Thyroid gland (tissue), 4 donors: ENCODE measurements at regions not wholly inside any gene's neighbourhood (a gene's known extent, or its start where the extent isn't known, plus 50 kb on each side); places are given as distances from the start of the nearest gene placed in this dataset.

Experiments
- POLR2A ChIP-seq, 2 donors: fragments of 450-650 bp; IDR thresholded peaks; one replicate each; pipeline ENCODE4 v1.6.1; 2017; ENCODE audit warnings: antibody characterized with exemption in 2 of 2, mild to moderate bottlenecking in 2 of 2, moderate library complexity in 1 of 2
- TF ChIP-seq, protein P1 (sequence below), 6 experiments: fragments of 200-600 bp in 3 of 6; fragments of 450-650 bp in 3 of 6; sonication (generic) in 3 of 6; IDR thresholded peaks; one replicate each; pipeline ENCODE4 v1.5.1; 2016 to 2019; ENCODE audit warnings: antibody characterized with exemption in 6 of 6, mild to moderate bottlenecking in 2 of 6, inconsistent platforms in 1 of 6, moderate library complexity in 1 of 6

DNA sequence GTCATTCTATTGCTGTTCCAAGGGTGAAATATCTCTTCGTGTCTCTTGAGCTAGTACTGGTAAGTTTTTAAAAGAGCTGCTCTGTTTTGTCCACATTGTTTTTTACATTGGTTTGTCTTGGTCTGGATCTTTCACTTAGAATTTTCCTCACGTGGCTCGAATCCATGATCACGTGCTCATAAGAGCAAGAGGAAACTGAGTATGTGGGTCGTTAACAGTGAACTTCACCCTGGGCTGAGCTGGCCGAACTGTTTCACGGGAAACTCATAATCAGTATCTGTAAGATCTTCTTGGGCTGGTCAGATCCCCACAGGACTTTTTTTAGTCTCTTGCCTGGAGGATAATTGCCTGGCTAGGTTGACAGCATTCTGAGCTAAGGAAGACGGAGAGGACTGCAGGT lies 77.8 kb upstream of the HELT start:
- TF ChIP-seq, protein P1, sequence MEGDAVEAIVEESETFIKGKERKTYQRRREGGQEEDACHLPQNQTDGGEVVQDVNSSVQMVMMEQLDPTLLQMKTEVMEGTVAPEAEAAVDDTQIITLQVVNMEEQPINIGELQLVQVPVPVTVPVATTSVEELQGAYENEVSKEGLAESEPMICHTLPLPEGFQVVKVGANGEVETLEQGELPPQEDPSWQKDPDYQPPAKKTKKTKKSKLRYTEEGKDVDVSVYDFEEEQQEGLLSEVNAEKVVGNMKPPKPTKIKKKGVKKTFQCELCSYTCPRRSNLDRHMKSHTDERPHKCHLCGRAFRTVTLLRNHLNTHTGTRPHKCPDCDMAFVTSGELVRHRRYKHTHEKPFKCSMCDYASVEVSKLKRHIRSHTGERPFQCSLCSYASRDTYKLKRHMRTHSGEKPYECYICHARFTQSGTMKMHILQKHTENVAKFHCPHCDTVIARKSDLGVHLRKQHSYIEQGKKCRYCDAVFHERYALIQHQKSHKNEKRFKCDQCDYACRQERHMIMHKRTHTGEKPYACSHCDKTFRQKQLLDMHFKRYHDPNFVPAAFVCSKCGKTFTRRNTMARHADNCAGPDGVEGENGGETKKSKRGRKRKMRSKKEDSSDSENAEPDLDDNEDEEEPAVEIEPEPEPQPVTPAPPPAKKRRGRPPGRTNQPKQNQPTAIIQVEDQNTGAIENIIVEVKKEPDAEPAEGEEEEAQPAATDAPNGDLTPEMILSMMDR (IDR thresholded peaks at IDR 0.05), result no peak
- no peak for TF ChIP-seq POLR2A (IDR thresholded peaks at IDR 0.05)
